Epidermal melanocyte (primary cell): ENCODE measurements at regions not wholly inside any gene's neighbourhood (a gene's known extent, or its start where the extent isn't known, plus 50 kb on each side); places are given as distances from the start of the nearest gene placed in this dataset.

Experiments used
- DNase-seq: peaks from one replicate; pipeline ENCODE4 v3.0.0; 2011; ENCODE audit warnings: low spot score; ENCODE audit not compliant: insufficient read length

GRCh38 chr6:140915551-140915950 is 1217.2 kb upstream of the GJE1 start:
- no peak for DNase-seq

- DNase-seq = no peak
Measured at GRCh38 chr6:140915103-140915502, 1217.6 kb upstream of the GJE1 start.

GRCh38 chr6:140912686-140913085 is 1220.0 kb upstream of the GJE1 start:
- no peak for DNase-seq

- DNase-seq = no peak
Measured at GRCh38 chr6:140909625-140910024, 1223.1 kb upstream of the GJE1 start.

GRCh38 chr6:140909156-140909555 is 1223.6 kb upstream of the GJE1 start:
- no peak for DNase-seq

- no peak for DNase-seq
Measured at GRCh38 chr6:140908505-140908904, 1224.2 kb upstream of the GJE1 start.

- DNase-seq = no peak
Measured at GRCh38 chr6:140907235-140907634, 1225.5 kb upstream of the GJE1 start.

GRCh38 chr6:140905724-140906123 is 1227.0 kb upstream of the GJE1 start:
- no peak for DNase-seq

GRCh38 chr6:140905050-140905449 is 1227.7 kb upstream of the GJE1 start:
- no peak for DNase-seq

- DNase-seq = no peak
Measured at GRCh38 chr6:140897804-140898573, 1234.7 kb upstream of the GJE1 start.

- no peak for DNase-seq
Measured at GRCh38 chr6:140897349-140897748, 1235.4 kb upstream of the GJE1 start.

- DNase-seq = no peak
Measured at GRCh38 chr6:140893432-140893831, 1239.3 kb upstream of the GJE1 start.

- DNase-seq = peak; percentile 16
Measured at GRCh38 chr6:140879946-140880345, 1252.8 kb upstream of the GJE1 start.

- no peak for DNase-seq
Measured at GRCh38 chr6:140874066-140874465, 1258.7 kb upstream of the GJE1 start.

GRCh38 chr6:140872885-140873284 is 1259.8 kb upstream of the GJE1 start:
- no peak for DNase-seq

- no peak for DNase-seq
Measured at GRCh38 chr6:140871911-140872310, 1260.8 kb upstream of the GJE1 start.

- DNase-seq = no peak
Measured at GRCh38 chr6:140867336-140867735, 1265.4 kb upstream of the GJE1 start.

GRCh38 chr6:140858381-140858971 is 1274.2 kb upstream of the GJE1 start:
- DNase-seq = no peak

GRCh38 chr6:140857739-140858380 is 1274.9 kb upstream of the GJE1 start:
- no peak for DNase-seq

GRCh38 chr6:140855520-140855919 is 1277.2 kb upstream of the GJE1 start:
- DNase-seq = no peak

GRCh38 chr6:140854318-140854717 is 1278.4 kb upstream of the GJE1 start:
- no peak for DNase-seq

GRCh38 chr6:140850438-140850837 is 1282.3 kb upstream of the GJE1 start:
- no peak for DNase-seq

- no peak for DNase-seq
Measured at GRCh38 chr6:140849456-140849855, 1283.3 kb upstream of the GJE1 start.
